ENCODE measurements at regions not wholly inside any gene's neighbourhood (a gene's known extent, or its start where the extent isn't known, plus 50 kb on each side); places are given as distances from the start of the nearest gene placed in this dataset.

DNA sequence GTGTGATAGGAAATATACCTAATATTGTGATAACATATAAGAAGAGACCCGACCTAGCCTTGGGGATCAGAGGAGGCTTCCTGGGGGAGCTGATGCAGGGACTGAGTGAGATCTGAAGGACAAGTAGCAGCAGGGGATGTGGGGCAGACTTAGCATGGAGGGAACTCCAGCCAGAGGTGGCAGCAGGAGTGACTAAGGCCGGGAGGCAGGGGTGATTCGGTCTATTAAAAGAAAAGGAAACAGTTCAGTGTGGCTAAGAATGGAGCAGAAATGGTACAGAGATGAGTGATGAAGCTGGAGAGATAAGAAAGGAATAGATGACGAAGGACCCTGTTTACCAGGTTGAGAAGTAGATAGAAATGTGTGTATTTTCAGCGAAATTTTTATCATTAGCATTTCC, 408.8 kb downstream of the ENC1 start:
- TF ChIP-seq, protein P1, sequence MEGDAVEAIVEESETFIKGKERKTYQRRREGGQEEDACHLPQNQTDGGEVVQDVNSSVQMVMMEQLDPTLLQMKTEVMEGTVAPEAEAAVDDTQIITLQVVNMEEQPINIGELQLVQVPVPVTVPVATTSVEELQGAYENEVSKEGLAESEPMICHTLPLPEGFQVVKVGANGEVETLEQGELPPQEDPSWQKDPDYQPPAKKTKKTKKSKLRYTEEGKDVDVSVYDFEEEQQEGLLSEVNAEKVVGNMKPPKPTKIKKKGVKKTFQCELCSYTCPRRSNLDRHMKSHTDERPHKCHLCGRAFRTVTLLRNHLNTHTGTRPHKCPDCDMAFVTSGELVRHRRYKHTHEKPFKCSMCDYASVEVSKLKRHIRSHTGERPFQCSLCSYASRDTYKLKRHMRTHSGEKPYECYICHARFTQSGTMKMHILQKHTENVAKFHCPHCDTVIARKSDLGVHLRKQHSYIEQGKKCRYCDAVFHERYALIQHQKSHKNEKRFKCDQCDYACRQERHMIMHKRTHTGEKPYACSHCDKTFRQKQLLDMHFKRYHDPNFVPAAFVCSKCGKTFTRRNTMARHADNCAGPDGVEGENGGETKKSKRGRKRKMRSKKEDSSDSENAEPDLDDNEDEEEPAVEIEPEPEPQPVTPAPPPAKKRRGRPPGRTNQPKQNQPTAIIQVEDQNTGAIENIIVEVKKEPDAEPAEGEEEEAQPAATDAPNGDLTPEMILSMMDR (IDR thresholded peaks at IDR 0.05 in 2 of 3, conservative IDR thresholded peaks at IDR 0.05 in 1 of 3; ENCODE audit: borderline replicate concordance in 1 of 3, insufficient read depth in 1 of 3, low read depth in 2 of 3, low read length in 2 of 3), result no peak
- TF ChIP-seq YY1 (IDR thresholded peaks at IDR 0.05; ENCODE audit: extremely low read depth, insufficient replicate concordance, low read depth, low read length) (no peak), CEBPB (IDR thresholded peaks at IDR 0.05; ENCODE audit: low read depth) (no peak), SP1 (IDR thresholded peaks at IDR 0.05; ENCODE audit: low read depth) (no peak), POLR2A (IDR thresholded peaks at IDR 0.05; ENCODE audit: borderline replicate concordance, extremely low read depth, insufficient read depth, insufficient read length) (no peak), ZNF274 (IDR thresholded peaks at IDR 0.05; ENCODE audit: low read depth, low read length) (no peak), EZH2 (IDR thresholded peaks at IDR 0.05) (no peak), FOSL1 (IDR thresholded peaks at IDR 0.05; ENCODE audit: low read depth) (no peak), CBX3 (IDR thresholded peaks at IDR 0.05; ENCODE audit: low read depth) (no peak)
- TF ChIP-seq, protein P2, sequence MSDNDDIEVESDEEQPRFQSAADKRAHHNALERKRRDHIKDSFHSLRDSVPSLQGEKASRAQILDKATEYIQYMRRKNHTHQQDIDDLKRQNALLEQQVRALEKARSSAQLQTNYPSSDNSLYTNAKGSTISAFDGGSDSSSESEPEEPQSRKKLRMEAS (IDR thresholded peaks at IDR 0.05), result no peak
